ENCODE measurements at regions not wholly inside any gene's neighbourhood (a gene's known extent, or its start where the extent isn't known, plus 50 kb on each side); places are given as distances from the start of the nearest gene placed in this dataset.

DNA sequence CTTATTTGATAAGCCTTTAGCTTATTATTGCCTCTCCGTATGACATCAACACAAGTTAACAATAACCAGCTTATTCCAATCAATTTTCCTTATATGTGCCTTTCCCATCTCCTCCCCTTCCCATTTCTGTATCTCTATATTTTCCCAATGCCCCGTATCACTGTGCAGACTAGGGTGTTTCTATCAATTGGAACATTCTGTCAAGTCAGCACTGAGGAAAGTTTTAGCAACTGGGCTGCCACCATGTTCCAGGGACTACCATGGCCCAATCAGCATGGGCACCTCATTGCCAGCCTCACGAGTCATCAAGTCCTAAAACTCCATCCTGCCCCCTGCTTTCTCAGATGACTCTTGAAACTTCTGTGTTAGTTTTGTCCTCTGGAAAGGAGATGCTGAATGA lies 973.1 kb upstream of the CNTN5 start:
- Histone ChIP-seq H3K27ac (no peak overlapping the region), H3K36me3 (no peaks in the 10 kb centered on the region), H3K9me3 (no peaks in the 10 kb centered on the region), H3K27me3 (no peaks in the 10 kb centered on the region), H3K4me1 (ENCODE audit: insufficient read depth) (no peaks in the 10 kb centered on the region), H3K4me3 (no peak overlapping the region)
- intact Hi-C loops (cut with DNase I), result no loop called here
- DNase-seq, result no peak
- WGBS, 3 donors, result 80 to 86% (median 82%) methylated on average over 3 of the region's 3 CpGs
- TF ChIP-seq, protein P1, sequence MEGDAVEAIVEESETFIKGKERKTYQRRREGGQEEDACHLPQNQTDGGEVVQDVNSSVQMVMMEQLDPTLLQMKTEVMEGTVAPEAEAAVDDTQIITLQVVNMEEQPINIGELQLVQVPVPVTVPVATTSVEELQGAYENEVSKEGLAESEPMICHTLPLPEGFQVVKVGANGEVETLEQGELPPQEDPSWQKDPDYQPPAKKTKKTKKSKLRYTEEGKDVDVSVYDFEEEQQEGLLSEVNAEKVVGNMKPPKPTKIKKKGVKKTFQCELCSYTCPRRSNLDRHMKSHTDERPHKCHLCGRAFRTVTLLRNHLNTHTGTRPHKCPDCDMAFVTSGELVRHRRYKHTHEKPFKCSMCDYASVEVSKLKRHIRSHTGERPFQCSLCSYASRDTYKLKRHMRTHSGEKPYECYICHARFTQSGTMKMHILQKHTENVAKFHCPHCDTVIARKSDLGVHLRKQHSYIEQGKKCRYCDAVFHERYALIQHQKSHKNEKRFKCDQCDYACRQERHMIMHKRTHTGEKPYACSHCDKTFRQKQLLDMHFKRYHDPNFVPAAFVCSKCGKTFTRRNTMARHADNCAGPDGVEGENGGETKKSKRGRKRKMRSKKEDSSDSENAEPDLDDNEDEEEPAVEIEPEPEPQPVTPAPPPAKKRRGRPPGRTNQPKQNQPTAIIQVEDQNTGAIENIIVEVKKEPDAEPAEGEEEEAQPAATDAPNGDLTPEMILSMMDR (IDR thresholded peaks at IDR 0.05), result no peak
- TF ChIP-seq POLR2A (IDR thresholded peaks at IDR 0.05), result no peak
- TF ChIP-seq EP300 (IDR thresholded peaks at IDR 0.05), result no peak

GRCh38 chr11:98053851-98054250 lies 966.9 kb upstream of the CNTN5 start:
- no peak for DNase-seq
- no peaks in the 10 kb centered on the region for H3K4me1 ChIP-seq (ENCODE audit: insufficient read depth)
- H3K27me3 ChIP-seq, result no peaks in the 10 kb centered on the region
- WGBS, 3 donors, result 60 to 70% (median 63%) methylated on average over 2 of the region's 2 CpGs
- TF ChIP-seq POLR2A (IDR thresholded peaks at IDR 0.05) (no peak), EP300 (IDR thresholded peaks at IDR 0.05) (no peak)
- TF ChIP-seq, protein P1 (IDR thresholded peaks at IDR 0.05), result no peak
- intact Hi-C loops (cut with DNase I), result no loop called here
- H3K27ac ChIP-seq, result no peak overlapping the region
- no peak overlapping the region for H3K4me3 ChIP-seq
- H3K36me3 ChIP-seq, result no peaks in the 10 kb centered on the region
- H3K9me3 ChIP-seq, result no peaks in the 10 kb centered on the region

DNA sequence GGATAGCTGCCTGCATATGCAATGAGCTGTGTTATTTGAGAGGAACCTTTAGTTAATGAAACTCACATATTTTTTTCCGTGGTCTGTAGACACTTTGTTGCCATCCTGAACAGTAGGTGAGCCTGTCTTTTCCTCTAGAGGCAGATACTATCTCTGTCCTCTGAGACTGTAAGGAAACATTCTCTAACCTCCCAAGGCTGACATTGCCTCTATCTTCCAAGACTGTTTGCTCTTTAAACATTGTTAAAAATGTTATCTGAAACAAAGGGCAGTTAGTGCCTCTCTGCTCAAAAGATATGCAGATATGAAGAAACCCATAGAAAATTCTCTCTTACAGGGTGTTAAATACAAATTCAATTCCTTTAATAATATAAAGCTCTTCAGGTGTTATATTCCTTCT lies 963.8 kb upstream of the CNTN5 start:
- no peaks in the 10 kb centered on the region for H3K4me1 ChIP-seq (ENCODE audit: insufficient read depth)

GRCh38 chr11:98059488-98059887 lies 961.3 kb upstream of the CNTN5 start:
- intact Hi-C loops (cut with DNase I), result no loop called here
- Histone ChIP-seq H3K27ac (no peak overlapping the region), H3K4me1 (ENCODE audit: insufficient read depth) (no peaks in the 10 kb centered on the region), H3K9me3 (no peaks in the 10 kb centered on the region), H3K27me3 (no peaks in the 10 kb centered on the region), H3K36me3 (no peaks in the 10 kb centered on the region), H3K4me3 (no peak overlapping the region)
- WGBS, 3 donors, result 72 to 78% (median 75%) methylated on average over 7 of the region's 7 CpGs
- no peak for DNase-seq
- TF ChIP-seq POLR2A (IDR thresholded peaks at IDR 0.05) (no peak), EP300 (IDR thresholded peaks at IDR 0.05) (no peak)
- TF ChIP-seq, protein P1 (IDR thresholded peaks at IDR 0.05), result no peak

More for the DNA sequence above, 963.8 kb upstream of the CNTN5 start:
- no peaks in the 10 kb centered on the region for H3K27me3 ChIP-seq
- no peaks in the 10 kb centered on the region for H3K36me3 ChIP-seq
- intact Hi-C loops (cut with DNase I), result no loop called here
- WGBS, 3 donors, result 57 to 64% (median 62%) methylated on average over 1 of the region's 1 CpG
- no peak for TF ChIP-seq EP300 (IDR thresholded peaks at IDR 0.05)
- TF ChIP-seq, protein P1 (IDR thresholded peaks at IDR 0.05), result no peak
- no peak for TF ChIP-seq POLR2A (IDR thresholded peaks at IDR 0.05)
- no peak overlapping the region for H3K4me3 ChIP-seq
- no peak overlapping the region for H3K27ac ChIP-seq
- no peak for DNase-seq
- no peaks in the 10 kb centered on the region for H3K9me3 ChIP-seq

- 87 to 95% (median 91%) methylated on average over 1 of the region's 1 CpG for WGBS, 3 donors
- H3K27ac ChIP-seq, result no peak overlapping the region
- TF ChIP-seq, protein P1 (IDR thresholded peaks at IDR 0.05), result no peak
- TF ChIP-seq EP300 (IDR thresholded peaks at IDR 0.05) (no peak), POLR2A (IDR thresholded peaks at IDR 0.05) (no peak)
- H3K9me3 ChIP-seq, result no peaks in the 10 kb centered on the region
- no peak for DNase-seq
- no peaks in the 10 kb centered on the region for H3K4me1 ChIP-seq (ENCODE audit: insufficient read depth)
- intact Hi-C loops (cut with DNase I), result no loop called here
- H3K36me3 ChIP-seq, result no peaks in the 10 kb centered on the region
- no peak overlapping the region for H3K4me3 ChIP-seq
- H3K27me3 ChIP-seq, result no peaks in the 10 kb centered on the region
Measured at GRCh38 chr11:98060759-98061158, 960.0 kb upstream of the CNTN5 start.
